ENCODE measurements at regions not wholly inside any gene's neighbourhood (a gene's known extent, or its start where the extent isn't known, plus 50 kb on each side); places are given as distances from the start of the nearest gene placed in this dataset.

GRCh38 chr5:56558131-56558745 is 257.1 kb upstream of the MAP3K1 start:
- TF ChIP-seq MXI1 (conservative IDR thresholded peaks at IDR 0.05; ENCODE audit: poor library complexity, severe bottlenecking), result no peak
- TF ChIP-seq POLR2AphosphoS5 (IDR thresholded peaks at IDR 0.05), result no peak
- no peak for TF ChIP-seq CTCF (IDR thresholded peaks at IDR 0.05; ENCODE audit: poor library complexity, severe bottlenecking)
- TF ChIP-seq RAD21 (conservative IDR thresholded peaks at IDR 0.05), result no peak
- no peak for TF ChIP-seq EZH2 (IDR thresholded peaks at IDR 0.05; ENCODE audit: borderline replicate concordance, insufficient read depth, low read length, poor library complexity, severe bottlenecking)
